GM12873 (cell line): ENCODE measurements at regions not wholly inside any gene's neighbourhood (a gene's known extent, or its start where the extent isn't known, plus 50 kb on each side); places are given as distances from the start of the nearest gene placed in this dataset.

Source experiments
- CTCF ChIP-seq: IDR thresholded peaks from 2 replicates; pipeline ENCODE4 v1.5.1; 2012; ENCODE audit warnings: low read depth, mild to moderate bottlenecking, moderate library complexity, low read length, control low read depth; ENCODE audit not compliant: insufficient read depth; ENCODE audit errors: missing control alignments

- TF ChIP-seq CTCF, result no peak
Measured at GRCh38 chr2:239669181-239669898, 268.5 kb upstream of the HDAC4 start.

GRCh38 chr2:239668651-239669050, 267.8 kb upstream of the HDAC4 start:
- no peak for TF ChIP-seq CTCF

- TF ChIP-seq CTCF, result no peak
Measured at GRCh38 chr2:239668042-239668441, 267.2 kb upstream of the HDAC4 start.

DNA sequence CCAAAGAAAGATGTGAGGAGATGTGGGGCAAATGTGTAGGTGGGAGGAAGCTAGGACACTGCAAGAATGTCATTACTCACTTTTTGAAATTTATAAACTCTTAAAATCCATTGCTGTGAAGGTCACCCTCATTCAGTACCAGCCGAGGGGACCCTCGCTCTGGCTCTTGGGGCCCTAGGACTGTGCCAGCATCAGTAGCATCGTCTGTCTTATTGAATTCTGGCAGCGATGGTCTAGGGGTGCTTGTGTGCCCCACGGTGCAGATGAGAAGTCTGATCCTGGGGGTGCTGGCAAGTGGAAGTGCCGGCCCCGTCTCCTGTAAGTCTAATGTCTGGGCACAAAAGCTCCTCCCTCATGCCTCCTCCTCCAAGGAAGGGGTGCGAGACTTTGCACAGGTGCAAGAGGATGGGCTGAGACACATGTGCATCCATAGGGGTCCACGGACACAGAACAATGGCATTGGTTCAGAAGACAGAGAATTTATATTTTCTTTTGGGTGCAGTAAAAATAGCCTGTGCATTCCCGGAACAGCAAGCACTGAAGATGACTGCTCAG, 266.7 kb upstream of the HDAC4 start:
- no peak for TF ChIP-seq CTCF

DNA sequence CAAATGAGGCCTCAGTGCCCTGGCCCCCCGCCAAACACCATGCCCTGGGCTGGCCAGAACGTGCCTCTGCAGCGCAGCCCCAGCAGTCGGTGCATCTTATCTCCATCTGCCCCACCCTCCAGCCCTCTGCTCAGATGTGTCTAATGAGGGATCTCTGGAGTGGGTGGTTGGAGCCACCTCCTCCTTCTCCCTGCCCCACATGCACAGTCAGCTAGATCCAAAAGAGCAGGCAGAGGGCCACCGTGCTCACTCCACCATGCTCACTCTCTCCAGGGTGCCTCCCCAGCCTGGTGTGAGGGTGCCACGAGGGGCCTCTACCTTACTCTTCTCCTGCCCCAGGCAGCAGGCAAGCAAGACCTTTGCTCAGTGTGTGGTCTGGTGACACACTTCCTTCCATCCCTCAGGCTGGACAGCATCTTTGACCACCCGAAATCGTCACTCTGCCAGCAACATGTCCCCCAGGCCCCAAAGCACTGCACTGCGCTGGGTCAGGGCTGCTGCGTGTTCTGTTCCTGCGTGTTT, 266.1 kb upstream of the HDAC4 start:
- TF ChIP-seq CTCF, result no peak

- TF ChIP-seq CTCF, result no peak
Measured at GRCh38 chr2:239666053-239666854, 265.4 kb upstream of the HDAC4 start.

DNA sequence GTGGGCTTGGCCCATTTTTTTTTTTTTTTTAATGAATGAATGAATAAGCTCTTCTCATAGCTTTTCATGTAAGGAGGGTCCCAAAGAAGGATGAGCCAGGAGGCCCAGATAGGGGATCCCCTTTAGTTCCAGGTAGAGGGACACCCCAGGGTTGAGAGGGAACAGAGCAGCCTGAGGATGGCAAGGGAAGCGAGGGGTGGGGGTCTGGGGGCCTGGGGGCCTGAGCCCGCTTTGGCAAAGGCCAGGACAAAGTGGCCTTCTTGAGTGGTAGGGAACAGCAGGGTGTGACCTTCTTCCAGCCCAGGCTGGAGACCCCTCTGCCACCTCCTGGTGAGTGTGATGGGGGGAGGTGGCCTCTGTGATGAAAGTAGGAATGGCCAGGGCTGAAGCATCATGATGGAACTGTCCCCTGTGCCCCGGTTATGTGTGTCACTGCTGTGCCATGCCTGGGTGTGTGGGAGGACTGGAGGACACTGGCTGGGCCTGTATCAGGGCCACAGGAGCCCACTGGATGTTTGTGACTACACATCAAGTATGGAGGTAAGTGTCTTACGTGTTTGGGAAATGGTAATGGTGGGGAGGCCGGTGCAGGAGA, 263.5 kb upstream of the HDAC4 start:
- TF ChIP-seq CTCF, result no peak
